GM10248 (cell line): ENCODE measurements at regions not wholly inside any gene's neighbourhood (a gene's known extent, or its start where the extent isn't known, plus 50 kb on each side); places are given as distances from the start of the nearest gene placed in this dataset.

Experiments used
- CTCF ChIA-PET: fragments of 300-600 bp; sonication (Branson Sonifier 250); formaldehyde crosslinking; extraction: SDS; loops from one replicate; lab custom pipeline; 2021; ENCODE audit warnings: antibody characterized with exemption; lab: Yijun Ruan, JAX
- POLR2A ChIA-PET: fragments of 350-650 bp; sonication (Branson Sonifier 250); formaldehyde crosslinking; extraction: SDS; loops from one replicate; lab custom pipeline; 2020; ENCODE audit warnings: antibody characterized with exemption; lab: Yijun Ruan, JAX
- DNase-seq: peaks from one replicate; pipeline ENCODE4 v3.0.0; 2012; ENCODE audit errors: extremely low spot score
- CTCF ChIP-seq: IDR thresholded peaks from 2 replicates; pipeline ENCODE4 v1.5.1; 2012; ENCODE audit warnings: mild to moderate bottlenecking, low read depth; ENCODE audit errors: extremely low read depth, missing control alignments, control extremely low read depth

GRCh38 chr15:95995375-95996168 lies 334.9 kb upstream of the NR2F2 start:
- DNase-seq = no peak
- no peak for TF ChIP-seq CTCF
- ChIA-PET POLR2A (no interaction called here), CTCF (interaction anchor here (0.9 to 1.8 kb wide), 3 partner anchors 10 to 52 kb away, joined by 3 to 4 read pairs (median 3); no protein-coding TSS in a partner anchor)

GRCh38 chr15:95996494-95996893 lies 334.0 kb upstream of the NR2F2 start:
- TF ChIP-seq CTCF = no peak
- ChIA-PET POLR2A (no interaction called here), CTCF (interaction anchor here (1.8 kb wide), 1 partner anchor 15 kb away, joined by 4 read pairs; no protein-coding TSS in a partner anchor)
- DNase-seq = no peak

GRCh38 chr15:95998935-95999334 lies 331.6 kb upstream of the NR2F2 start:
- TF ChIP-seq CTCF = no peak
- POLR2A ChIA-PET = no interaction called here
- no peak for DNase-seq
- CTCF ChIA-PET = no interaction called here

- ChIA-PET CTCF (interaction anchor here (0.9 to 1.5 kb wide), 2 partner anchors 21 to 33 kb away, joined by 3 to 5 read pairs; no protein-coding TSS in a partner anchor), POLR2A (no interaction called here)
- no peak for DNase-seq
- no peak for TF ChIP-seq CTCF
Measured at GRCh38 chr15:96002890-96003859, 327.3 kb upstream of the NR2F2 start.

- ChIA-PET POLR2A (no interaction called here), CTCF (interaction anchor here (0.9 kb wide), 1 partner anchor 10 kb away, joined by 3 read pairs; no protein-coding TSS in a partner anchor)
- no peak for DNase-seq
- no peak for TF ChIP-seq CTCF
Measured at GRCh38 chr15:96005906-96006305, 324.6 kb upstream of the NR2F2 start.

- ChIA-PET POLR2A (no interaction called here), CTCF (interaction anchor here (0.9 kb wide), 1 partner anchor 31 kb away, joined by 4 read pairs; no protein-coding TSS in a partner anchor)
- no peak for DNase-seq
- TF ChIP-seq CTCF = no peak
Measured at GRCh38 chr15:96011136-96011535, 319.4 kb upstream of the NR2F2 start.
